Middle frontal gyrus (tissue), 1 donor: ENCODE measurements at regions not wholly inside any gene's neighbourhood (a gene's known extent, or its start where the extent isn't known, plus 50 kb on each side); places are given as distances from the start of the nearest gene placed in this dataset.

Source experiments
- DNase-seq: peaks from one replicate; pipeline ENCODE4 v3.0.0-alpha.2; 2015; ENCODE audit warnings: low spot score; ENCODE audit errors: extremely low spot score

GRCh38 chr10:128734734-128735133 lies 608.5 kb upstream of the MKI67 start:
- no peak for DNase-seq

- DNase-seq = no peak
Observed at GRCh38 chr10:128735996-128736395, 609.8 kb upstream of the MKI67 start.

GRCh38 chr10:128738386-128738915 lies 612.2 kb upstream of the MKI67 start:
- no peak for DNase-seq

- no peak for DNase-seq
Observed at GRCh38 chr10:128739930-128740329, 613.7 kb upstream of the MKI67 start.

GRCh38 chr10:128741180-128741579 lies 615.0 kb upstream of the MKI67 start:
- DNase-seq = no peak

- no peak for DNase-seq
Observed at GRCh38 chr10:128741680-128742079, 615.5 kb upstream of the MKI67 start.

- DNase-seq = no peak
Observed at GRCh38 chr10:128744092-128744491, 617.9 kb upstream of the MKI67 start.

- DNase-seq = no peak
Observed at GRCh38 chr10:128744811-128745305, 618.6 kb upstream of the MKI67 start.

- no peak for DNase-seq
Observed at GRCh38 chr10:128747582-128748346, 621.5 kb upstream of the MKI67 start.

GRCh38 chr10:128751284-128751683 lies 625.1 kb upstream of the MKI67 start:
- DNase-seq = no peak

- no peak for DNase-seq
Observed at GRCh38 chr10:128751851-128752250, 625.6 kb upstream of the MKI67 start.

GRCh38 chr10:128759174-128759573 lies 633.0 kb upstream of the MKI67 start:
- no peak for DNase-seq

GRCh38 chr10:128763588-128763987 lies 637.4 kb upstream of the MKI67 start:
- no peak for DNase-seq

GRCh38 chr10:128764190-128764589 lies 638.0 kb upstream of the MKI67 start:
- DNase-seq = no peak

GRCh38 chr10:128766915-128767314 lies 640.7 kb upstream of the MKI67 start:
- no peak for DNase-seq

- DNase-seq = no peak
Observed at GRCh38 chr10:128774979-128775378, 648.8 kb upstream of the MKI67 start.

- DNase-seq = no peak
Observed at GRCh38 chr10:128775743-128776142, 649.5 kb upstream of the MKI67 start.

GRCh38 chr10:128776673-128777252 lies 650.5 kb upstream of the MKI67 start:
- no peak for DNase-seq

- DNase-seq = no peak
Observed at GRCh38 chr10:128777342-128777741, 651.1 kb upstream of the MKI67 start.

GRCh38 chr10:128779416-128779815 lies 653.2 kb upstream of the MKI67 start:
- no peak for DNase-seq

- no peak for DNase-seq
Observed at GRCh38 chr10:128780156-128780761, 654.0 kb upstream of the MKI67 start.

- no peak for DNase-seq
Observed at GRCh38 chr10:128781637-128782036, 655.4 kb upstream of the MKI67 start.
